Heart left ventricle (tissue), 13 donors: ENCODE measurements at regions not wholly inside any gene's neighbourhood (a gene's known extent, or its start where the extent isn't known, plus 50 kb on each side); places are given as distances from the start of the nearest gene placed in this dataset.

Experiments
- POLR2A ChIP-seq, 2 donors: fragments of 450-650 bp; IDR thresholded peaks; one replicate each; pipeline ENCODE4 v1.6.1; 2017; ENCODE audit warnings: antibody characterized with exemption in 2 of 2, mild to moderate bottlenecking in 2 of 2, moderate library complexity in 2 of 2
- TF ChIP-seq, protein P1 (sequence below), 12 donors: fragments of 200-600 bp; sonication (generic) in 4 of 12; IDR thresholded peaks; one replicate each; pipeline versions ENCODE4 v1.5.0 to v1.8.0; 2018 to 2022; ENCODE audit warnings: antibody characterized with exemption in 12 of 12, mild to moderate bottlenecking in 5 of 12
- donor health status: ischemic (EF 13 %, LVEDD 7.1; RV severe dilation, severe dysfunction).
- donor health status: DM: no; HTN: yes; CAD: no.
- donor health status: DM: no; HTN: no; CAD: no.
- donor health status: ischemic (EF 25% LVEDD 6.9; RV normal size, moderate dysfunction).
- donor health status: ischemic (EF 25% LVEDD 5.7; RV mildly dilated, moderate dysfunction).
- donor health status: ischemic (EF 35%, LVEDD 5.7; RV mildly dilated, moderate dysfunction).
- donor health status: nonischemic (EF 11% LVEDD 7.7; RV severe dilation, severe dysfunction).
- donor health status: DM: yes; HTN: yes; CAD: no.
- donor health status: PGD.
- donor health status: ischemic (EF 29% LVEDD 5.4; RV normal size, mild dysfunction).
- donor health status: nonischemic (EF 23%, LVEDD 6.1; RV moderate dilation, normal function).

DNA sequence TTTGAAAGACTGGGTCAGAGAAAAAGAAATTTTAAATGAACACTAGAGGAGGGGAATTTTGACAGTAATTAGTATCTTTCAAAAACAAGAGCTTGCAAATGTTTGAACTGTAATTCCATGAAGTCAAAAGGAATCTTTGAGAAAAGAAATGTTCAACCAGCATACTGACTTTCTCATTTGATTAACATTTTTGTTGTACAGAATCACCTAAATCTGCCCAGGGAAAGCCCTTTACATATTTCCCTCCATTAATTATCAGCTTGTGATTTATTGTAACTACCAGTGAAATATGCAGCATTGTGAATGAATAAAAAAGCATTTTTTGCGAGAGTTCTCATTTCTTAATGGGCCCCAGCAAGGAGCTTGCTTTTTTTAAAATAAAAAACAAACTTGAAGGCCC is 61.2 kb upstream of the CCDC91 start:
- TF ChIP-seq, protein P1, sequence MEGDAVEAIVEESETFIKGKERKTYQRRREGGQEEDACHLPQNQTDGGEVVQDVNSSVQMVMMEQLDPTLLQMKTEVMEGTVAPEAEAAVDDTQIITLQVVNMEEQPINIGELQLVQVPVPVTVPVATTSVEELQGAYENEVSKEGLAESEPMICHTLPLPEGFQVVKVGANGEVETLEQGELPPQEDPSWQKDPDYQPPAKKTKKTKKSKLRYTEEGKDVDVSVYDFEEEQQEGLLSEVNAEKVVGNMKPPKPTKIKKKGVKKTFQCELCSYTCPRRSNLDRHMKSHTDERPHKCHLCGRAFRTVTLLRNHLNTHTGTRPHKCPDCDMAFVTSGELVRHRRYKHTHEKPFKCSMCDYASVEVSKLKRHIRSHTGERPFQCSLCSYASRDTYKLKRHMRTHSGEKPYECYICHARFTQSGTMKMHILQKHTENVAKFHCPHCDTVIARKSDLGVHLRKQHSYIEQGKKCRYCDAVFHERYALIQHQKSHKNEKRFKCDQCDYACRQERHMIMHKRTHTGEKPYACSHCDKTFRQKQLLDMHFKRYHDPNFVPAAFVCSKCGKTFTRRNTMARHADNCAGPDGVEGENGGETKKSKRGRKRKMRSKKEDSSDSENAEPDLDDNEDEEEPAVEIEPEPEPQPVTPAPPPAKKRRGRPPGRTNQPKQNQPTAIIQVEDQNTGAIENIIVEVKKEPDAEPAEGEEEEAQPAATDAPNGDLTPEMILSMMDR (IDR thresholded peaks at IDR 0.05) = no peak
- no peak for TF ChIP-seq POLR2A (IDR thresholded peaks at IDR 0.05)
